Caco-2 (cell line): ENCODE measurements at regions not wholly inside any gene's neighbourhood (a gene's known extent, or its start where the extent isn't known, plus 50 kb on each side); places are given as distances from the start of the nearest gene placed in this dataset.
"Not testable (repeated sequence)": the region's sequence is repeated elsewhere in the genome, so short reads cannot be mapped to it uniquely, and the experiment has no call there.

ENCODE experiments used
- BruUV-seq: library from RNA; stranded (reverse); fragments of 400-500 nt; replicated peaks from 2 replicates; lab custom pipeline; 2021; lab: Mats Ljungman, UMichigan
- CTCF ChIA-PET: fragments of 300-600 bp; sonication (Branson Sonifier 250); formaldehyde crosslinking; loops from one replicate; lab custom pipeline; 2022; ENCODE audit warnings: antibody characterized with exemption; lab: Charles Lee
- POLR2A ChIA-PET: fragments of 300-600 bp; sonication (Branson Sonifier 250); formaldehyde crosslinking; loops from one replicate; lab custom pipeline; 2022; ENCODE audit warnings: antibody characterized with exemption; lab: Charles Lee
- DNase-seq, 2 experiments: peaks; one replicate each; pipeline versions ENCODE4 v3.0.0 to v3.0.0-alpha.2; 2020 to 2022
- H3K27me3 ChIP-seq: replicated peaks from 2 replicates; pipeline ENCODE4 v1.6.0; 2011; ENCODE audit warnings: low read length; ENCODE audit not compliant: control insufficient read depth, insufficient read depth
- H3K36me3 ChIP-seq: 2 replicates; pipeline ENCODE4 v1.5.1; 2011; ENCODE audit warnings: low read length; ENCODE audit not compliant: control insufficient read depth, insufficient read depth
- H3K4me1 ChIP-seq: fragments of 250-450 bp; sonication (Bioruptor Pico); 2 replicates; pipeline ENCODE4 v1.5.1; 2020; ENCODE audit warnings: mild to moderate bottlenecking
- H3K4me3 ChIP-seq: 2 replicates; pipeline ENCODE4 v1.5.1; 2011; ENCODE audit warnings: low read depth, mild to moderate bottlenecking, control low read depth, low read length
- H3K9me3 ChIP-seq: fragments of 250-450 bp; sonication (Bioruptor Pico); 2 replicates; pipeline ENCODE4 v1.5.1; 2020; ENCODE audit warnings: mild to moderate bottlenecking, moderate library complexity
- H3K27ac Mint-ChIP-seq: one replicate; pipeline ENCODE4 v1.8.0; 2022; ENCODE audit warnings: mixed read lengths; ENCODE audit not compliant: unreplicated experiment
- H3K27me3 Mint-ChIP-seq: one replicate; pipeline ENCODE4 v1.8.0; 2022; ENCODE audit warnings: mixed read lengths; ENCODE audit not compliant: insufficient read depth, unreplicated experiment
- H3K36me3 Mint-ChIP-seq: one replicate; pipeline ENCODE4 v1.8.0; 2022; ENCODE audit warnings: mild to moderate bottlenecking, mixed read lengths; ENCODE audit not compliant: insufficient read depth, unreplicated experiment
- H3K4me1 Mint-ChIP-seq: one replicate; pipeline ENCODE4 v1.8.0; 2022; ENCODE audit warnings: low read depth, mixed read lengths; ENCODE audit not compliant: unreplicated experiment
- H3K4me3 Mint-ChIP-seq: one replicate; pipeline ENCODE4 v1.8.0; 2022; ENCODE audit warnings: mild to moderate bottlenecking, moderate library complexity, mixed read lengths; ENCODE audit not compliant: unreplicated experiment
- H3K9me3 Mint-ChIP-seq: one replicate; pipeline ENCODE4 v1.8.0; 2022; ENCODE audit warnings: mixed read lengths; ENCODE audit not compliant: unreplicated experiment
- intact Hi-C: fragments of 100-400 bp; cut with micrococcal nuclease; formaldehyde crosslinking; loops from one replicate; pipeline ENCODE4 v1.10.0; 2022; ENCODE audit not compliant: unreplicated experiment
- TF ChIP-seq, protein P1 (sequence below), 2 experiments: fragments of 200-600 bp in 1 of 2; IDR thresholded peaks; 1 replicate in 1 of 2; 2 replicates in 1 of 2; pipeline versions ENCODE4 v1.5.1 to v1.8.0; 2011 to 2022; ENCODE audit warnings: antibody characterized with exemption in 1 of 2, control low read depth in 1 of 2, inconsistent platforms in 1 of 2, low read depth in 1 of 2, low read length in 1 of 2, mild to moderate bottlenecking in 1 of 2, moderate library complexity in 1 of 2; ENCODE audit not compliant: insufficient read depth in 1 of 2, severe bottlenecking in 1 of 2, unreplicated experiment in 1 of 2

DNA sequence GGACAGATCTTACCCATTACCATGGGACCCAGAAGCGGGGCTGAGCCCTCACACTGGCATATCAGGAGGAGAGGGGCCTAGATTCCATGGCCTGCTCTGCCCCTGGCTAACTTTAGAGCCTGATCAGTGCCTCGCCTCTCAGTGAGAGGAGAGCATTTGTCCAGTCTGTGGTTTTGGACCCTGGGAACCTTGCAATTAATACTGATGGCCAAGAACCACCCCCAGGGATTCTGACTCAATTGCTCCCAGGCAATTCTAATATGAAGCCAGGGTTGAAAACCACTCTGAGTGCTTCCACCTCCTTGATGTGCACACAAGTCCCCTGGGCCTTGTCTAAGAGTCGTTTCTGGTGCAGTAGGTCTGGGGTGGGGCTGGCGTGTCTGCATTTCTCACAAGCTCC, 67.7 kb downstream of the CALM1 start:
- H3K27ac Mint-ChIP-seq, result no peak overlapping the region
- intact Hi-C loops, result no loop called here
- Histone ChIP-seq H3K36me3 (no peaks in the 10 kb centered on the region), H3K9me3 (no peaks in the 10 kb centered on the region), H3K4me3 (no peak overlapping the region), H3K27me3 (no peaks in the 10 kb centered on the region), H3K4me1 (no peaks in the 10 kb centered on the region)
- ChIA-PET POLR2A (no interaction called here), CTCF (no interaction called here)
- H3K27me3 Mint-ChIP-seq, result no peaks in the 10 kb centered on the region
- TF ChIP-seq, protein P1, sequence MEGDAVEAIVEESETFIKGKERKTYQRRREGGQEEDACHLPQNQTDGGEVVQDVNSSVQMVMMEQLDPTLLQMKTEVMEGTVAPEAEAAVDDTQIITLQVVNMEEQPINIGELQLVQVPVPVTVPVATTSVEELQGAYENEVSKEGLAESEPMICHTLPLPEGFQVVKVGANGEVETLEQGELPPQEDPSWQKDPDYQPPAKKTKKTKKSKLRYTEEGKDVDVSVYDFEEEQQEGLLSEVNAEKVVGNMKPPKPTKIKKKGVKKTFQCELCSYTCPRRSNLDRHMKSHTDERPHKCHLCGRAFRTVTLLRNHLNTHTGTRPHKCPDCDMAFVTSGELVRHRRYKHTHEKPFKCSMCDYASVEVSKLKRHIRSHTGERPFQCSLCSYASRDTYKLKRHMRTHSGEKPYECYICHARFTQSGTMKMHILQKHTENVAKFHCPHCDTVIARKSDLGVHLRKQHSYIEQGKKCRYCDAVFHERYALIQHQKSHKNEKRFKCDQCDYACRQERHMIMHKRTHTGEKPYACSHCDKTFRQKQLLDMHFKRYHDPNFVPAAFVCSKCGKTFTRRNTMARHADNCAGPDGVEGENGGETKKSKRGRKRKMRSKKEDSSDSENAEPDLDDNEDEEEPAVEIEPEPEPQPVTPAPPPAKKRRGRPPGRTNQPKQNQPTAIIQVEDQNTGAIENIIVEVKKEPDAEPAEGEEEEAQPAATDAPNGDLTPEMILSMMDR (IDR thresholded peaks at IDR 0.05; ENCODE audit: insufficient read depth in 1 of 2, low read depth in 1 of 2, low read length in 1 of 2, severe bottlenecking in 1 of 2, unreplicated experiment in 1 of 2), result no peak
- no peaks in the 10 kb centered on the region for H3K9me3 Mint-ChIP-seq
- DNase-seq, result no peak
- H3K36me3 Mint-ChIP-seq, result no peaks in the 10 kb centered on the region
- no peak overlapping the region for H3K4me3 Mint-ChIP-seq
- no TSS peak for BruUV-seq
- no peaks in the 10 kb centered on the region for H3K4me1 Mint-ChIP-seq

DNA sequence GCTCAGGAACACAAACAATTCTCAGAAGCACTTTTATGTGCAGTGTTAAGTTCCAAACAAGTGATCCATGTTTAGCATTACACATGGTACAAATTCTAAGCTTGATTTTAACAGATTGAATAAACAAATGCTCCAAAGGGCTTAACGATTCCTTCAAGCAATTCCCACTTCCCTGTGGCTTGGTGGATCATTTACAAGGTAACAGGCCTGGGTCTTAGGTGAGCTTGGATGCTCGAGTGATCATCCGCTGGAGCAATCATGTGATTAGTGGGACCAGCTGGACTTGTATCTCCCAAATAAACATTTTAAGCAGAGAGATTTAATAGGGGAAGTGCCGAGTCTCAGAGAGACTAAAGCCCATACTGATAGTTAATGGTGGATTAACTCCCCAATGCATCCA, 70.7 kb downstream of the CALM1 start:
- Histone ChIP-seq H3K9me3 (no peaks in the 10 kb centered on the region), H3K36me3 (no peaks in the 10 kb centered on the region), H3K4me1 (no peaks in the 10 kb centered on the region), H3K27me3 (no peaks in the 10 kb centered on the region), H3K4me3 (no peak overlapping the region)
- H3K27me3 Mint-ChIP-seq, result no peaks in the 10 kb centered on the region
- no TSS peak for BruUV-seq
- no peak overlapping the region for H3K27ac Mint-ChIP-seq
- POLR2A ChIA-PET, result no interaction called here
- H3K9me3 Mint-ChIP-seq, result no peaks in the 10 kb centered on the region
- DNase-seq, result no peak
- TF ChIP-seq, protein P1 (IDR thresholded peaks at IDR 0.05; ENCODE audit: insufficient read depth in 1 of 2, low read depth in 1 of 2, low read length in 1 of 2, severe bottlenecking in 1 of 2, unreplicated experiment in 1 of 2), result no peak
- H3K4me3 Mint-ChIP-seq, result no peak overlapping the region
- intact Hi-C loops, result no loop called here
- no peaks in the 10 kb centered on the region for H3K36me3 Mint-ChIP-seq
- H3K4me1 Mint-ChIP-seq, result no peaks in the 10 kb centered on the region
- CTCF ChIA-PET, result no interaction called here

DNA sequence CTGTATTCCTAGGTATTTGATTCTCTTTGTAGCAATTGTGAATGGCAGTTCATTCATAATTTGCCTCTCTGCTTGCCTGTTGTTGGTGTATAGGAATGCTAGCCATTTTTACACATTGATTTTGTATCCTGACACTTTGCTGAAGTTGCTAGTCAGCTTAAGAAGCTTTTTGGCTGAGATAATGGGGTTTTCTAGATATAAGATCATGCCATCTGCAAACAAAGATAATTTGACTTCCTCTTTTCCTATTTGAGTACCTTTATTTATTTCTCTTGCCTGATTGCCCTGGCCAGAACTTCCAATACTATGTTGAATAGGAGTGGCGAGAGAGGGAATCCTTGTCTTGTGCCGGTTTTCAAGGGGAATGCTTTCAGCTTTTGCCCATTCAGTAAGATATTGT, 72.6 kb downstream of the CALM1 start:
- H3K27ac Mint-ChIP-seq, POLR2A ChIA-PET, H3K9me3 Mint-ChIP-seq, H3K27me3 Mint-ChIP-seq, intact Hi-C loops, H3K4me3 Mint-ChIP-seq, H3K36me3 Mint-ChIP-seq, H3K9me3 ChIP-seq, H3K4me1 ChIP-seq, H3K36me3 ChIP-seq, BruUV-seq, H3K4me3 ChIP-seq, H3K27me3 ChIP-seq, H3K4me1 Mint-ChIP-seq, CTCF ChIA-PET, DNase-seq: not testable (repeated sequence)

DNA sequence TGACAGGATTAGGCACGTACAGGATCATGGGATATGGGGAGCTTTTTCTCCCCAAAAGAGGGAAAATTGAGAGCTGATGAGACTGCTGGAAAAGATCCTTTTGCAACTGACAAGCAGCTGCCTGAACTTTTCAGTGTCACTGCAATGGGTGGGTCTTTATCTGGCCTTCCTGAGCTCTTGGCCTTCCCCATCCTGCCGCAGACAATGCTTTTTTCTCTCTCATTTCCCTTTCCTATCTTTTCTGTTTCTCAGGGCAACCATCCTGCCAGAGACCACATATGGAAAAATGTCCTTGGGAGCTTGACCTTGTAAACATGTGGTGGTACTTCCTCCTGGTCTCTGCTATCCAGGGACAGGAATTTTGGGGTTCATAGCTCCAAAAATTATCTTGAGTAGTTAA, 75.8 kb downstream of the CALM1 start:
- intact Hi-C loops, result no loop called here
- 0 out of 2 replicates have a peak, but pooled peaks cover 8% of the 10 kb centered on the region for H3K4me1 ChIP-seq
- H3K36me3 ChIP-seq, result no peaks in the 10 kb centered on the region
- H3K9me3 ChIP-seq, result no peaks in the 10 kb centered on the region
- Mint-ChIP-seq H3K4me1 (no peaks in the 10 kb centered on the region), H3K4me3 (no peak overlapping the region), H3K9me3 (peaks cover 9% of the 10 kb centered on the region), H3K27ac (no peak overlapping the region), H3K27me3 (no peaks in the 10 kb centered on the region), H3K36me3 (no peaks in the 10 kb centered on the region)
- no TSS peak for BruUV-seq
- no peak overlapping the region for H3K4me3 ChIP-seq
- H3K27me3 ChIP-seq, result no peaks in the 10 kb centered on the region
- ChIA-PET POLR2A (no interaction called here), CTCF (no interaction called here)
- TF ChIP-seq, protein P1 (IDR thresholded peaks at IDR 0.05; ENCODE audit: insufficient read depth in 1 of 2, low read depth in 1 of 2, low read length in 1 of 2, severe bottlenecking in 1 of 2, unreplicated experiment in 1 of 2), result no peak
- DNase-seq, result no peak
